ENCODE measurements at regions not wholly inside any gene's neighbourhood (a gene's known extent, or its start where the extent isn't known, plus 50 kb on each side); places are given as distances from the start of the nearest gene placed in this dataset.
"Not testable (repeated sequence)": the region's sequence is repeated elsewhere in the genome, so short reads cannot be mapped to it uniquely, and the experiment has no call there.

DNA sequence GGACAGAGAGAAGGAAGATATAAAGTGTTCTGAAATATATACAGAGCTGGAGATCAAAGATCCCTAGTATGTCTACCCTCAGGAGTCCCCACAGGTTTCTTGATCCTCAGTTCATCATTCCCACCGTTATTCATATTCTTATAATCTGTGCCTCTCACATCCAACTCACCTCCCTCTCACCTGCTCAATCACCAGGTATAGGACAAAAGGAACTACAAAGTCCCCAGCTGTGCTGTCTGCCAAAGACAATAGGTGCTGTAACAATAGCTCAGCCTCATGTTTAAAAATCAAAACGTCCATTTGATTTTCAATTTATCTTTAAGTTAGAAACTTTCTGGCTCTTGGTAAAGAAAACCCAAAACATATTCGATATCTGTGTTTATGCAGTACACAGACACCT is 121.1 kb upstream of the PKN2 start:
- H3K36me3 ChIP-seq (ENCODE audit: insufficient read depth, low read length): no peaks in the 10 kb centered on the region
- no peaks in the 10 kb centered on the region for H3K4me1 ChIP-seq (ENCODE audit: control insufficient read depth, insufficient read depth, low read length)
- no peaks in the 10 kb centered on the region for H3K9me3 ChIP-seq (replicated peaks; ENCODE audit: low read length)
- no peak overlapping the region for H3K4me3 ChIP-seq (ENCODE audit: low read length)
- H3K9ac ChIP-seq (ENCODE audit: low read depth, low read length): no peak overlapping the region
- H3K27me3 ChIP-seq (ENCODE audit: control insufficient read depth, insufficient read depth, low read length): peaks cover 10% of the 10 kb centered on the region
- no peak overlapping the region for H3K4me2 ChIP-seq (ENCODE audit: low read length)

- H3K36me3 ChIP-seq (ENCODE audit: insufficient read depth, low read length): no peaks in the 10 kb centered on the region
- H3K4me1 ChIP-seq (ENCODE audit: control insufficient read depth, insufficient read depth, low read length): no peaks in the 10 kb centered on the region
- no peaks in the 10 kb centered on the region for H3K9me3 ChIP-seq (replicated peaks; ENCODE audit: low read length)
- no peak overlapping the region for H3K9ac ChIP-seq (ENCODE audit: low read depth, low read length)
- H3K4me2 ChIP-seq (ENCODE audit: low read length): no peak overlapping the region
- peaks cover 13% of the 10 kb centered on the region for H3K27me3 ChIP-seq (ENCODE audit: control insufficient read depth, insufficient read depth, low read length)
- H3K4me3 ChIP-seq (ENCODE audit: low read length): no peak overlapping the region
Measured at GRCh38 chr1:88566615-88567387, 117.3 kb upstream of the PKN2 start.

DNA sequence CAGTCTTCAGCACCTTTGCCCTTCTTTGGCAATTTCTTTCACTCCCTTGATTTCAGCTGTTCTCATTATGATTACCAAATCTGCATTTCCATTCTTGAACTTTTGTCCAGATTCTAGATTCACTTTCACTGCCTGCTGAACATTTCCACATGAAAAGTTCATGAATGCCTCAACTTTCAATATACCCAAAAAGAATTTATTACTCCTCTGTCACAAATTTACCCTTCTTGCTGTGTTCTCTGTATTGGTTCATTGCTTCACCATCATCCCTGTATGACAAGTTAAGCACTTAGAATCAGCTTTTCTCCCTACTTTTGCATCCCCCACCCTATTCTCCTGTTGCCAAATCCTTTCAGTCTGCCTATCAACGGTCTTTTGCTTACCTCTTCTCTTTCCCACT is 112.6 kb upstream of the PKN2 start:
- Histone ChIP-seq H3K4me1 (ENCODE audit: control insufficient read depth, insufficient read depth, low read length) (no peaks in the 10 kb centered on the region), H3K9me3 (replicated peaks; ENCODE audit: low read length) (no peaks in the 10 kb centered on the region), H3K4me2 (ENCODE audit: low read length) (no peak overlapping the region), H3K9ac (ENCODE audit: low read depth, low read length) (no peak overlapping the region), H3K4me3 (ENCODE audit: low read length) (no peak overlapping the region), H3K36me3 (ENCODE audit: insufficient read depth, low read length) (no peaks in the 10 kb centered on the region), H3K27me3 (ENCODE audit: control insufficient read depth, insufficient read depth, low read length) (peaks cover 6% of the 10 kb centered on the region)

- Histone ChIP-seq H3K9me3 (replicated peaks; ENCODE audit: low read length) (no peaks in the 10 kb centered on the region), H3K4me2 (ENCODE audit: low read length) (no peak overlapping the region), H3K4me3 (ENCODE audit: low read length) (no peak overlapping the region), H3K36me3 (ENCODE audit: insufficient read depth, low read length) (no peaks in the 10 kb centered on the region), H3K4me1 (ENCODE audit: control insufficient read depth, insufficient read depth, low read length) (no peaks in the 10 kb centered on the region), H3K9ac (ENCODE audit: low read depth, low read length) (no peak overlapping the region), H3K27me3 (ENCODE audit: control insufficient read depth, insufficient read depth, low read length) (no peaks in the 10 kb centered on the region)
Measured at GRCh38 chr1:88579598-88579997, 104.5 kb upstream of the PKN2 start.

DNA sequence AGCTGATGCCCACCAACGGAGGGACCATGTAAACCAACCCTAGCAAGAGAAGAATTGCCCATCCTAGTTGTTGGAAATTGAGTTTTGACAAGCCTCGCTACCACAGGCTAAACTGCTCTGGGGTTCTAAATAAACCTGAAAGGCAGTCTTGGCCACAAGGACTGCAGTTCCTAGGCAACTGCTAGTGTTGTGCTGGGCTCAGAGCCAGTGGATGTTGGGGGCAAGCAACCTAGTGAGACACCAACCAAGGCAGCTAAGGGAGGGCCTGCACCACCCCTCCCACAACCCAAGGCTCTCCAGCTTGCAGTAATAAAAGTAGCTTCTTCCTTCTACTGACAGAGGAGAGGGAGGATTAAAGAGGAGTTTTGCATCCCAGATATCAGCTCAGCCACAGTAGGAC is 102.4 kb upstream of the PKN2 start:
- H3K4me1 ChIP-seq (ENCODE audit: control insufficient read depth, insufficient read depth, low read length): no peaks in the 10 kb centered on the region
- no peak overlapping the region for H3K4me2 ChIP-seq (ENCODE audit: low read length)
- no peaks in the 10 kb centered on the region for H3K36me3 ChIP-seq (ENCODE audit: insufficient read depth, low read length)
- H3K27me3 ChIP-seq (ENCODE audit: control insufficient read depth, insufficient read depth, low read length): no peaks in the 10 kb centered on the region
- no peak overlapping the region for H3K9ac ChIP-seq (ENCODE audit: low read depth, low read length)
- no peaks in the 10 kb centered on the region for H3K9me3 ChIP-seq (replicated peaks; ENCODE audit: low read length)
- no peak overlapping the region for H3K4me3 ChIP-seq (ENCODE audit: low read length)

DNA sequence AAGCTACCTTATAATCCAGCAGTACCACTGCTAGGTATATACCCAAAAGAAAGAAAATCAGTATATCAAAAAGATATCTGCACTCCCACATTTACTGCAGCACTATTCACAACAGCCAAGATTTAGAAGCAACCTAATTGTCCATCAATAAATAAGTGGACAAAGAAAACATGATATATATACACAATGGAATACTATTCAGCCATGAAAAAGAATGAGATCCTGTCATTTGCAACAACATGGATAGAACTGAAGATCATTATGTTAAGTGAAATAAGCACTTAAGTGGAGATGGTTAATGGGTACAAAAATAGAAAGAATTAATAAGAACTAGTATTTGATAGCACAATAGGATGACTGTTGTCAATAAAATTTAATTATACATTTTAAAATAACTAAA is 90.7 kb upstream of the PKN2 start:
- H3K4me2 ChIP-seq (ENCODE audit: low read length): no peak overlapping the region

GRCh38 chr1:88595355-88596002 is 88.6 kb upstream of the PKN2 start:
- Histone ChIP-seq H3K9ac (ENCODE audit: low read depth, low read length) (no peak overlapping the region), H3K4me3 (ENCODE audit: low read length) (no peak overlapping the region), H3K9me3 (replicated peaks; ENCODE audit: low read length) (no peaks in the 10 kb centered on the region), H3K27me3 (ENCODE audit: control insufficient read depth, insufficient read depth, low read length) (no peaks in the 10 kb centered on the region), H3K4me1 (ENCODE audit: control insufficient read depth, insufficient read depth, low read length) (no peaks in the 10 kb centered on the region), H3K4me2 (ENCODE audit: low read length) (no peak overlapping the region), H3K36me3 (ENCODE audit: insufficient read depth, low read length) (no peaks in the 10 kb centered on the region)

More for the DNA sequence above, 90.7 kb upstream of the PKN2 start:
- Histone ChIP-seq H3K4me1 (ENCODE audit: control insufficient read depth, insufficient read depth, low read length) (no peaks in the 10 kb centered on the region), H3K9me3 (replicated peaks; ENCODE audit: low read length) (no peaks in the 10 kb centered on the region), H3K27me3 (ENCODE audit: control insufficient read depth, insufficient read depth, low read length) (no peaks in the 10 kb centered on the region), H3K9ac (ENCODE audit: low read depth, low read length) (no peak overlapping the region), H3K4me3 (ENCODE audit: low read length) (no peak overlapping the region), H3K36me3 (ENCODE audit: insufficient read depth, low read length) (no peaks in the 10 kb centered on the region)

- not testable (repeated sequence) for H3K4me3 ChIP-seq (ENCODE audit: low read length); H3K4me1 ChIP-seq (ENCODE audit: control insufficient read depth, insufficient read depth, low read length); H3K9ac ChIP-seq (ENCODE audit: low read depth, low read length); H3K4me2 ChIP-seq (ENCODE audit: low read length); H3K36me3 ChIP-seq (ENCODE audit: insufficient read depth, low read length); H3K9me3 ChIP-seq (replicated peaks; ENCODE audit: low read length); H3K27me3 ChIP-seq (ENCODE audit: control insufficient read depth, insufficient read depth, low read length)
Measured at GRCh38 chr1:88597973-88598372, 86.1 kb upstream of the PKN2 start.

DNA sequence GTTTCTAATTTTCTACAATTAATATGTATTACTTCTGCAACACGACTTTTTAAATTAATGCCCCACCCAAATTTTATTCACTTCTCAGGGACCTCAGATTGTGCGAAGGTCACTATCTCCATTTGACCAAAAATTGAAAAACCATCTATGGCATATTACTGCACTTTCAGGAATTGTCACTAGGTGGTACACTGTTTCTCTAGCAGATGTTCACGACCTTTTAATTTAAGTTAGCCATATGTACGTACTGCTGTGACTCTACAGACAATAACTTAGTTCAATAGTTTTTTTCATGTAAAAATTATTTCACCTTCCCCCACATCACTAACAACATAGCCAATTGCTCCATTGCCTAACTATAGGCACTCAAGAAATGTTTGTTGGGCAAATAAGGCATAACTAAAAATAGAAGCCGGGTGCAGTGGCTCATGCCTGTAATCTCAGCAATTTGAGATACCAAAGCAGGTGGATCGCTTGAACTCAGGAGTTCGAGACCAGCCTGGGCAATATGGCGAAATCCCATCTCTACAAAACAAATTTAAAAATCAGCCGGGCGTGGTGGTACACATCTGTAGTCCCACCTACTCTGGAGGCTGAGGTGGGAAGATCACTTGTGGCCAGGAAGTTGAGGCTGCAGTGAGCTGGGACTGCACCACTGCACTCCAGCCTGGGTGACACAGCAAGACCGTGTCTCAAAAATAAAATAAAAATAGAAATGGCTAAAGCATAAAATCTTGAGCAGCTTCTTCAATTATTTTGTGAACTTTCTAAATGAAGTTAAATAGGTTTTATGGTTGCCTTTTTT is 75.7 kb upstream of the PKN2 start:
- Histone ChIP-seq H3K36me3 (ENCODE audit: insufficient read depth, low read length) (no peaks in the 10 kb centered on the region), H3K4me2 (ENCODE audit: low read length) (no peak overlapping the region), H3K4me1 (ENCODE audit: control insufficient read depth, insufficient read depth, low read length) (no peaks in the 10 kb centered on the region), H3K27me3 (ENCODE audit: control insufficient read depth, insufficient read depth, low read length) (peaks cover 2% of the 10 kb centered on the region), H3K4me3 (ENCODE audit: low read length) (no peak overlapping the region), H3K9me3 (replicated peaks; ENCODE audit: low read length) (no peaks in the 10 kb centered on the region), H3K9ac (ENCODE audit: low read depth, low read length) (no peak overlapping the region)

DNA sequence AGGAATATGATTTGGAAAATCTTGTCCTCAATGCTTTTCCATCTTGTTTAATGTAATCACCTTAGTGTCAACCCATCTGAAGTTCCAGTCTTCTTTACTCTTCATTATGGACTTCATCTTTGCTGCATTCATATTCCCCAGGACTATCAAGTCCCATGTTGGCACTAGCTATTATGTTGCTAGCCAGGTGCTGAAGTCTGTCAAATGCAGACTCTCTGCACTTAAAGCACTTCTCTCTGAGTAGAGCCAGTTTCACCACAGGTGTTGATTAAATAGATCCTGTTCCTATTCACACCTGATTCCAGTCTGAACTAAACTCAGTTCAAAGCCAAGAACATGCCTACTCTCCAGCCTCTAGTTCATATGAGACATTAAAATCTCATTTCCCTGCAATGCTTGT is 75.0 kb upstream of the PKN2 start:
- no peak overlapping the region for H3K9ac ChIP-seq (ENCODE audit: low read depth, low read length)
- H3K4me2 ChIP-seq (ENCODE audit: low read length): no peak overlapping the region
- no peak overlapping the region for H3K4me3 ChIP-seq (ENCODE audit: low read length)
- no peaks in the 10 kb centered on the region for H3K4me1 ChIP-seq (ENCODE audit: control insufficient read depth, insufficient read depth, low read length)
- no peaks in the 10 kb centered on the region for H3K36me3 ChIP-seq (ENCODE audit: insufficient read depth, low read length)
- peaks cover 2% of the 10 kb centered on the region for H3K27me3 ChIP-seq (ENCODE audit: control insufficient read depth, insufficient read depth, low read length)
- H3K9me3 ChIP-seq (replicated peaks; ENCODE audit: low read length): no peaks in the 10 kb centered on the region

DNA sequence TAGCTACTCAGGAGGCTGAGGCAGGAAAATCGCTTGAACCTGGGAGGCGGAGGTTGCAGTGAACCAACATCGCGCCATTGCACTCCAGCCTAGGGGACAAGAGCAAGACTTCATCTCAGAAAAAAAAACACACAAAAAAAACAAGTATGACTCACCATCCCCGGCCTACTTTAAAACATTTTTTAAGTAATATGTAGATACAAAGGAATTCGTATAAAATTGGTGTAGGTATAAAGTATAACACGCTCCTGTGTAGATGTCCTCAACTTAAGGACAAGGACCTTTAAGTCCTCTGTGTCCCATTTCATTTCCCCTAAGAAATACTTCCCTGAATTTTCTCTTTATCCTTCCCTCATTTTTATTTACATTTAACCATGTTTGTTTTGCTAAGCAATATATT is 73.4 kb upstream of the PKN2 start:
- Histone ChIP-seq H3K4me2 (ENCODE audit: low read length) (no peak overlapping the region), H3K36me3 (ENCODE audit: insufficient read depth, low read length) (no peaks in the 10 kb centered on the region), H3K4me1 (ENCODE audit: control insufficient read depth, insufficient read depth, low read length) (no peaks in the 10 kb centered on the region), H3K9ac (ENCODE audit: low read depth, low read length) (no peak overlapping the region), H3K4me3 (ENCODE audit: low read length) (no peak overlapping the region), H3K9me3 (replicated peaks; ENCODE audit: low read length) (no peaks in the 10 kb centered on the region), H3K27me3 (ENCODE audit: control insufficient read depth, insufficient read depth, low read length) (peaks cover 2% of the 10 kb centered on the region)
